ENCODE measurements at regions not wholly inside any gene's neighbourhood (a gene's known extent, or its start where the extent isn't known, plus 50 kb on each side); places are given as distances from the start of the nearest gene placed in this dataset.

DNA sequence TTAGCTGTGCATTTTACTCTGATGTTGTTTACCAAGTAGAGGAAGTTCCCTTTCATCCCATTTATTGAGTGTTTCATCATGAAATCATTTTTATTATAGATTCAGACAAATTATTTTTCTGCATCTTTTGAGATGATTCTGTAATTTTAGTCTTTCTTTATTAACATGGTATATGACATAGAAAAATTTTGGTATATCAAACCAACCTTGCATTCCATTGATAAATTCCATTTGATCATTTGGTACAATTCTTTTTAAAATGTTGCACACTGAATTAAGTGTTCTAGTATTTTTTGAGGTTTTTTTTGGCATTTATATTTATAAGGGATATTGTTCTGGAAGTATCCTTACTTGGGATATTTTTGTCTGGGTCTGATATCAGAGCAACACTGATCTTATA lies 308.4 kb downstream of the DLEU7 start:
- TF ChIP-seq ZNF274 (IDR thresholded peaks at IDR 0.05; ENCODE audit: low read length) (no peak), ZNF274 (tag by site-specific recombination; IDR thresholded peaks at IDR 0.05; ENCODE audit: borderline replicate concordance) (no peak), ZNF768 (tag by site-specific recombination; IDR thresholded peaks at IDR 0.05) (no peak)

Data from HEK293 (cell line).